ENCODE measurements at regions not wholly inside any gene's neighbourhood (a gene's known extent, or its start where the extent isn't known, plus 50 kb on each side); places are given as distances from the start of the nearest gene placed in this dataset.

DNA sequence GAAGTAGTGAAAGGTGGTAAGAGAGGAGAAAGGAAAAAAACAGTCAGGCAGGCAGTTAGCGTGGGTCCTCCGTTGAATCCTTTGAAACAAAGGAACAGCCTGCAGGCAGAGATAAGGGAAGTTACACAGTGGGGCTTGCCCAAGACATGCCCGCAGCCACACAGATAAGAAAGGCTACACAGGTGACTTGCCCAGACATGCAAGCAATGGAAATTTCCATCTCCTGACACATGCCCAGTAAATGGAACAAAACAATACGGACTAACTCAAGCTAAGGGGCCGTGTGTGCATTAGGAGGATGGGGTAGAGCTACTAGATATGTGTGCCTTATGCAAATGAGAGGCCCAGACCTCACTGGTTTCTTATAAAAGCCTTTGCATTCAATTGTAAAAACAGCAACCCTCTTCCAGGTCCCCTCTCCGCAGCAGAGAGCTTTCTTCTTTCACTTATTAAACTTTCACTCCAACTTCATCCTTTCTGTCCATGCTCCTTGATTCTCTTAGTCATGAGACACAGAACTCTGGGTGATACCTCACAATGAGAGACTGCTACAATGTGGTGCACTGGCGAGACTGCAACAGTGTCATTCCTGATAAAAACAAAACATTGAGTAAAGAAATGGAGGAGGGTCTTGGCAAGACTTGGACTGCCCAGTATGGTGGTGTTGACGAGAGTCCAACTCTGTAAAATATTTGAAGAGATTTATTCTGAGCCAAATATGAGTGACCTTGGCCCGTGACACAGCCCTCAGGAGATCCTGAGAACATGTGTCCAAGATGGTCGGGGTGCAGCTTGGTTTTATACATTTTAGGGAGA lies 997.4 kb upstream of the PRKX start:
- TF ChIP-seq, protein P1, sequence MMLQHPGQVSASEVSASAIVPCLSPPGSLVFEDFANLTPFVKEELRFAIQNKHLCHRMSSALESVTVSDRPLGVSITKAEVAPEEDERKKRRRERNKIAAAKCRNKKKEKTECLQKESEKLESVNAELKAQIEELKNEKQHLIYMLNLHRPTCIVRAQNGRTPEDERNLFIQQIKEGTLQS (IDR thresholded peaks at IDR 0.05; ENCODE audit: borderline replicate concordance, extremely low read depth, low read depth, low read length) = no peak
- no peak for TF ChIP-seq TAF1 (IDR thresholded peaks at IDR 0.05; ENCODE audit: borderline replicate concordance, low read depth, low read length)
- TF ChIP-seq HDGF (IDR thresholded peaks at IDR 0.05) = no peak
- TF ChIP-seq, protein P2, sequence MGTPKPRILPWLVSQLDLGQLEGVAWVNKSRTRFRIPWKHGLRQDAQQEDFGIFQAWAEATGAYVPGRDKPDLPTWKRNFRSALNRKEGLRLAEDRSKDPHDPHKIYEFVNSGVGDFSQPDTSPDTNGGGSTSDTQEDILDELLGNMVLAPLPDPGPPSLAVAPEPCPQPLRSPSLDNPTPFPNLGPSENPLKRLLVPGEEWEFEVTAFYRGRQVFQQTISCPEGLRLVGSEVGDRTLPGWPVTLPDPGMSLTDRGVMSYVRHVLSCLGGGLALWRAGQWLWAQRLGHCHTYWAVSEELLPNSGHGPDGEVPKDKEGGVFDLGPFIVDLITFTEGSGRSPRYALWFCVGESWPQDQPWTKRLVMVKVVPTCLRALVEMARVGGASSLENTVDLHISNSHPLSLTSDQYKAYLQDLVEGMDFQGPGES (IDR thresholded peaks at IDR 0.05) = no peak
- TF ChIP-seq CHD1 (IDR thresholded peaks at IDR 0.05; ENCODE audit: low read depth, low read length) = no peak
- TF ChIP-seq CREB1 (IDR thresholded peaks at IDR 0.05; ENCODE audit: low read depth) = no peak
- TF ChIP-seq NR2C2 (IDR thresholded peaks at IDR 0.05; ENCODE audit: borderline replicate concordance, control insufficient read depth, insufficient read length, low read depth) = no peak

All from GM12878 (cell line).